ENCODE measurements at regions not wholly inside any gene's neighbourhood (a gene's known extent, or its start where the extent isn't known, plus 50 kb on each side); places are given as distances from the start of the nearest gene placed in this dataset.
"Not testable (repeated sequence)": the region's sequence is repeated elsewhere in the genome, so short reads cannot be mapped to it uniquely, and the experiment has no call there.

- no peak for TF ChIP-seq CTCF (IDR thresholded peaks at IDR 0.05; ENCODE audit: borderline replicate concordance, insufficient read depth, low read depth, low read length)
- no peak overlapping the region for H3K4me3 ChIP-seq (ENCODE audit: low read depth, low read length)
Measured at GRCh38 chr1:191498825-191499224, 659.4 kb upstream of the RGS18 start.

GRCh38 chr1:191504999-191505398 is 653.3 kb upstream of the RGS18 start:
- H3K4me3 ChIP-seq (ENCODE audit: low read depth, low read length), result no peak overlapping the region
- no peak for TF ChIP-seq CTCF (IDR thresholded peaks at IDR 0.05; ENCODE audit: borderline replicate concordance, insufficient read depth, low read depth, low read length)

- no peak overlapping the region for H3K4me3 ChIP-seq (ENCODE audit: low read depth, low read length)
- no peak for TF ChIP-seq CTCF (IDR thresholded peaks at IDR 0.05; ENCODE audit: borderline replicate concordance, insufficient read depth, low read depth, low read length)
Measured at GRCh38 chr1:191508239-191508638, 650.0 kb upstream of the RGS18 start.

GRCh38 chr1:191511480-191511879 is 646.8 kb upstream of the RGS18 start:
- H3K4me3 ChIP-seq (ENCODE audit: low read depth, low read length), result not testable (repeated sequence)

GRCh38 chr1:191517826-191518225 is 640.4 kb upstream of the RGS18 start:
- TF ChIP-seq CTCF (IDR thresholded peaks at IDR 0.05; ENCODE audit: borderline replicate concordance, insufficient read depth, low read depth, low read length), result no peak
- no peak overlapping the region for H3K4me3 ChIP-seq (ENCODE audit: low read depth, low read length)

- H3K4me3 ChIP-seq (ENCODE audit: low read depth, low read length), result no peak overlapping the region
- TF ChIP-seq CTCF (IDR thresholded peaks at IDR 0.05; ENCODE audit: borderline replicate concordance, insufficient read depth, low read depth, low read length), result no peak
Measured at GRCh38 chr1:191519519-191519918, 638.7 kb upstream of the RGS18 start.

- TF ChIP-seq CTCF (IDR thresholded peaks at IDR 0.05; ENCODE audit: borderline replicate concordance, insufficient read depth, low read depth, low read length), result no peak
- H3K4me3 ChIP-seq (ENCODE audit: low read depth, low read length), result no peak overlapping the region
Measured at GRCh38 chr1:191520345-191520744, 637.9 kb upstream of the RGS18 start.

- H3K4me3 ChIP-seq (ENCODE audit: low read depth, low read length), result not testable (repeated sequence)
Measured at GRCh38 chr1:191525944-191526343, 632.3 kb upstream of the RGS18 start.

Data from GM12875 (cell line).